SHP77 treated with DMSO at 0.1 percent for 48 hours (cell line): ENCODE measurements at regions not wholly inside any gene's neighbourhood (a gene's known extent, or its start where the extent isn't known, plus 50 kb on each side); places are given as distances from the start of the nearest gene placed in this dataset.

ENCODE experiments used
- DNase-seq: peaks from one replicate; lab custom pipeline; 2025; lab: John Stamatoyannopoulos, UW

DNA sequence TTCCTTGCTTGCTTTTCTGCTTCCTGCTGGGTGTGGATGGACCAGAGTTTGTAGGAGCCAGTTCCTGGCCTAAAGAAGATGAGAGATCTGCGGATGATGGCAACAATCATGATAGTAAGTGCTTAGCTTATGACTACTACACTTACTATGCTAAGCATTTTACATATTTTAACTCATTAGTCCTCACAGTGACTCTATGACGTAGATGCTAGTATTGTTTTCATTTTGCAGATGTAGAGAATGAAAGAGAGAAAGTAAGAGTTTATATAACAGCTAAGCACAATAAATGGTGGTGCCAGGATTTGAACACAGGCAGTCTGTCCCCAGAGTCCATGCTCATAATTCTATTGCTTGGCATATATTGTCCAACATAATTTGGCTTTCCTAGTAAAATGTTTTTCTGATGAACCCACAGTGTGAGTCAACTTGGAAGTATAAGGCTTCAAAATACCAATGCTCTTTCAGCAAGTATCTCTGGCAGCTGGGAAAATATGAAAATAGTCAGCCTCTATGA is 363.2 kb upstream of the DDHD1 start:
- no peak for DNase-seq

DNA sequence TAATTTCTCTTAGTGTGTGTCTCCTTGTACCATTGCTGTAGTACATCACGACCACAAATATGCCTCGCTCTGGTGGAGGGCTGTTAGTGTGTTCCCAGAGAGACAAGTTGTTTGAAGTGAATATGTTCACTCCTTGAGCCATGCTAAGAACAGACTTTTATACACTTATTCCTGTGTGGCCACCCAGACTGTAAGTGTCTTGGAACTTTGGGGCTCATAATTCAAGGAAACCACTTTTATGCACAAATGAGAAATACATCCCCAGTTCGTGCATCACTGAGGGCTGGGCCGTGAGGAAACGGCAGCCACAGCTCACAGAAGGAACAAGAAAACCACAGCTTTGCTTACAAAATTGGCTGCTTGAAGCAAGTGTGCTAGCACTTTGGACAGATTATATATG is 362.2 kb upstream of the DDHD1 start:
- DNase-seq, result no peak

DNA sequence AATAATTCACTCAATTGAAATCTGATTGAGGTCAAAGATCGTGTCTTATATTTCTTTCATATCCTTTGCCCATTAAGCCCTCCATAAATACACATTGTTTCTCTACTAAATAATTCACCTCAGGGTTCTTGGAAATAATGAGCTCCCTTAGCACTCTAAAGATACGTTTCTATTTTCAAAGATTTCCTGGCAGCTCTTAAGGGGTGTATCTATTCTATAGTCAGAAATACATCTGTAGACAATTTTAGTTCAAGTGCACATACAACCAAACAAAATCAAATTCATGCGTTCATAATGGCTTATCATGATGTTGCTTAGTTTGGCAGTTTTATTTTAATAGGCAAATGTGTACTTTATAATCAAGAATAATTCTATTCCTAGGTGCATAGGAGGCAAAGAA is 361.1 kb upstream of the DDHD1 start:
- no peak for DNase-seq

DNA sequence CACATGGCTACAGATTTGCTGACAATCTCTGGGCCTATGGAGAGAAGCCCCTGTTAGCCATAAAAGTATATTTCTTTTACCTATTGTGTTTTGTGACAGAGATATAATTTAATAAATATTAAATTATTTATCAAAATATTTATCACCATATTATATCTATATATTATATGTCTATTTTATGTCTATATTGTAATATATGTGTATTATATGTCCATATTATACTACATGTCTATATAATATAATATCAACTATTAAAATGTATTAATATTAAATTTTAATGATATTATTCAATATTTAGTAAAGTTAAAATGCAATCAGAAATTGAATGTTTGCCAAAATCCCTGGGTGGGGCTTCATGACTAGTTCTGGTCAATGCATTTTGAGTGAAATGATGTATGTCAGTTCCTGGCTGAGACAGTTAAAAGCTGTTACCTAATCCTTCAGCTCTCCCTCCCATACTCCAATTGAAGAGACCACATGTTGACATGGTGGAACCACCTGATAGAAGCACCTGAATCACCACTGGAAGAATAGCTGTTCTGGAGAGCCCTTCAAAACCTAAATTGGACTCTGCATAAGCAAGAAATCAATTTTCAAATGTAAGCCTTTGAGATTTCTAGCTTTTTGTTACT is 357.3 kb upstream of the DDHD1 start:
- no peak for DNase-seq

DNA sequence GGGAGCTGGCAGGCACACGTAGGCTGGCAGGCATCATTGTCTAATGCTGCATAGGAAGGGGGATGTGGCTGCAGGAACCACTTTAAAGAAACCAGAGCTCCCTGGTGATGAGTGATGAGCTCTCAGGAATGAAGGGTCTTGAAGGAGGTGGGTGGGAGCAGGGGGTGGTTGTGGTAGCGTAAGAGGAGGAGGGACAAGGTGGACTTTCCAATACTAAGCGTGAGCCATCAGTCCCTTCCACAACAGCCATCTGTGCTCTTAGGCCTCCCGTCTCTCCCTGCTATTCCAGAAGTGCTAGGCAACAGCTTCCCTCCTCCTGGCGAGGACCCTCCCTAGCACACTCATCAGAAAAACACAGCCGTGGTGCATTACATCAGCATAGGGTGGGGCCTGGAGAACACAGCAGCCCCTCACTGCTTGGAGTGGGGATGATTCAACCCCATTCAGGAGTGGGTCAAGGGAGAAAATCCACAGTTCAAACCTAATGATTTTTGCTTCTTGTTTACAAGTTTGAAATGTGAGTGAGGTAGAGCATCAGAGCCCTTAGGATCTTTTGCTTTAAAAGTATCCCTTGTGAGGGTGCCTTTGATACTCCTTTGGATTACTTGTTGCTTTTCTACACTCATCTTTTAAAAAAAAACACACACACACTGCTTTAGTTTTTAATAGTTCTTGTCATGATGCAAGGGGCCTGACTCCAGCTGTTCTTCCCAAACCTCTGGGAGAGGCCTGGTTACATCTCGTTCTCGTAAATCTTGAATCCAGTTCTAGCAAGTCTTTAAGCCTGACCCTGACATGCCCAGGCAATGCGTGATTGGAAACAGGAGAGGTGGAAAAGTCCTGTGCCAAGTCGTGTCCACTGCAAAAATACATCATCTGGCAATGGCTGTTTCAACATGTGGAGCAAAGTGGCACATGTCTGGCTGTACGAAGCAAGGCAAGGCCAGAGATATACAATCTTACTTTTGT is 356.4 kb upstream of the DDHD1 start:
- no peak for DNase-seq

DNA sequence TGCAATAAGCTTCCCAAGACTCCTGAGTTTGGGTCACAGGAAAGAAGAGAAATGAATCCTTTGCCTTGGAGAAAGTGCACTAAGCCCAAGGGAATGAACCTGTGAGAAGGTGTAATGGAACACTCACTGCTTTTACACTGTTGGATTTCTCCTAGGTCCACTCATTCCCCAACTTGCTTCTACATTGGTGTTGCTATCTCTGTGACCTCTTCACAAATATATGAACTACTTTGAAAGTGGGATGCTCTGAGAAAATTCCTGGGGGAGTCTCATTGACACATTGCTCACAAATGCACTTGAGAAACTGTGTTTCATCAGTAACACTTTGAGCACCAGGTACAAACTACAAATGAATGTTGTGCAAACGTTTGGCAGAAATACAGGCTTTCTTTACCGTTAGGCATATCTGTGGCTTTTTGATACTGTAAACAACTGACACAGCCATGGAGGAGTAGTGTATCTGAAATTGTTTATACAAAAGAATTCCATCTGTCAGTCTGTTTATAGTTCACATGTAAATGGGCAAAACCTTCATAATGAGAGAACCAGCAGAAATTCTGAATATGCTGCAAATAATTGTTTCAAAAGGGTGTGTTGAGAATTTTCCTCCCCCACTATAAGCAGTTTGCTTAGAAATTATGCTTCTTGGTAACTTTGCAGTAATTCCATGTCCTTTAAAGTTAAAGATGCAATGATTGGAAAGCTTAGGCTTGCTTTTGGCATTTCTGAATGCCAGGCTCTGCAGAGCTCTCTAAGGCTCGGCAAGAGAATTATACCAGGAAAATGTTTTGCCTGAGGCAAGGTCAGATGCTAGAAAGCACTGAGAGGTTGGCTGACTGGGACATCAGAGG is 348.5 kb upstream of the DDHD1 start:
- DNase-seq, result no peak

DNA sequence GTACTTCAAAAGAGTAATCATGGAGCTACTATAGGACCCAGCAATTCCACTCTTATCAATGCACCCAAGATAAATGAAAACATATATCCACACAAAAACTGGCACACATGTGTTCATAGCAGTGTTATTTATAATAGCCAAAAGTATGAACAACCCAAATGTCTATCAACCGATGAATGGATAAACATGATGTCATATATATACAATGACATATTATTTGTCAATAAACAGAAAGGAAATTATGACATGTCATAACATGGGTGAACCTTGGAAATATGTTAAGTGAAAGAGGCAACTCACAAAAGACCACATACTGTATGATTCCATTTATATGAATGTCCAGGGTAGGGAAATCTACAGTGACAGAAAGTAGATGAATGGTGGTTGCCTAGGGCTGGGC is 347.1 kb upstream of the DDHD1 start:
- DNase-seq, result no peak

DNA sequence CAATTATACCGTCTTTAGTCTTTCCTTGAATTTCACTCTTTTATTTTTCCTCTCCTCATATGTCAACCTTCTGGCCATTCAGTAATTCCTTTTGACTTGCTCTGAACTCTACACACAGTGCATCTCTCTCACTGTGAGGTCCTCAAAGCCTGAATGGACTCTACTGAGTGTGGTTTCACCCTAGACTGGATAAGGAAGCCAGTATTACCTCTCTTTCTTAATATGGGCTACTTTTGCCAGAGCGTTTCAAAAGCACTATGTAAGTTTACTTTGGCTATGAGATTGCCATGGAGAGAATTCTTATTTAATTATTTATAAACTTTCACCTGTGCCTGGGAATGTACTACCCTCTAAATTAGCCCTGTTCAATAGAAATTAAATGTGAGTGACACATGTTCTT is 343.5 kb upstream of the DDHD1 start:
- no peak for DNase-seq

DNA sequence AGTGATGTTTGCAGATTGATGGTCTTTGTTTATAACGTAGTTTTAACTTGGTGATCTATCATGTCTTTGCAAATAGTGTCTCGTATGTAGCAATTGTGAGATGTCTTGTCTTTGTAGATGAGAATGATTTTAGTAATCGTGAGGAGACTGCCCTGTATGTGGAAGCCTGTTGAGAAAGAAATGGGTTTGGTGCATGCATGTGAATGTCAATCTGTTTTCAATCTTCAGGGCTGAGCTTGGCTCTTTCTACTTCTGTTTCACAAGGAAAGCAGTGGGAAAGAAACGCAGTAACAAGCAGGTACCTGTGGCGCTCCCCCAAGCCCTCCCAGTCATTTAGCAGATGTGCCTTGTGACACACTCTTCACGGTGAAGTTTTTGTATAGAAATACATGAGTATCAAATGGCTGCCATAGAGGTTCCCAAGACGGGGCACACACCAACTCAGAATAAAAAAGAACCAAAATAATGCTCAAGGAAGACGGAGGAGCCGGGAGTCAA is 342.8 kb upstream of the DDHD1 start:
- no peak for DNase-seq

DNA sequence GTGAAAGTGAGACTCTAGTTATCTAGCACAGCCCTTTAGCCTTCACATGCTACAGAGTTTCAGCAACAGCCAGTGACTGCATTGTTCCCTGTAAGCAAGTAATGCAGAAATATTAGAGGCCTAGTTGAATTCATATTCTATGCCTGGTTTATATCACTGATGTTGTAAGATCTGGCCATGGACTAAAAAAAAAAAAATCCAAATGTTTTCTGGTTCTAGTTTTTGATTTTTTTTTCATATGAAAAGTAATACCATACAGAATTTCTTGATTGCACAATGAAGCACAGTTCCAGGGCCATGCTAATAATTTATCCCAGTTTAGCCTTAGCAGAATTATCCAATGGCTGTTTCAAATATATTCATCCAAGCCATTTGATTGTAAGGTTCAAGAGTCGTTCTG is 341.5 kb upstream of the DDHD1 start:
- DNase-seq, result no peak

DNA sequence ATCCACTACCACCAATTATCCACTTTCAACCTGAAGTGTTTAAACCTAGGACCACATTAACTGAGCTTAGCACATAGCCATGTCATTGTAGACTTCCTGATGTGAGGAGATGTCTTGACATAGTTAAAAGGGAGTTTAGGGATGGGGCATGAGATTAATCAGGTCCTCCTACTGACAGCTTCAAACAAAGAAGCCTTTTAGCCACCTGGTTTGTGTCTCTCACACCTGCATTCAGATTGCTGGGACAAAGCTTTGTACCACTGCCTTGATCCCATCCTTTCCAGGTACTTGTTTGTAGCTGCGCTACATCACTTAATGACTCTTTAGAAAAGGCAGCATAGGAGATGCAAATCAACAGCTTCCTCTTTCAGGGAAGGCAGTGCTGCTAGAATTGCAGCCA is 340.7 kb upstream of the DDHD1 start:
- peak; percentile 3 for DNase-seq

DNA sequence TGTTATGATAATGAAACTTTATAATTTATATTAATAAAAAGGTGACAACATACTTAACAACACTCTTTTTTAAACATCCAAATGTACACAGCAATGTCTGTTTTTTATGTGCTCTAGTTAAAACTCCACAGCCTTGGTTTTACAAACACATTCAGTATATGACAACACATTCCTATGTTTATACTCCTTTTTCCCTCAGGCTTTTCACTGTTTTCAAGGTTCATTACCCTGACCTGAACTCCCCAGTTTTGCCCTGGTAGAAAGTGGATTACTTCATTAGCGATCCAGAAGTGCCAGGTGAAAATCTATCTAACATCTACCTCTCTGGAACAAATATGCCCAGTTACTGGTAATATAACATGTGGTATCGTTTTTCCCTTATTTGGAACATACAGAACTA is 340.2 kb upstream of the DDHD1 start:
- no peak for DNase-seq

DNA sequence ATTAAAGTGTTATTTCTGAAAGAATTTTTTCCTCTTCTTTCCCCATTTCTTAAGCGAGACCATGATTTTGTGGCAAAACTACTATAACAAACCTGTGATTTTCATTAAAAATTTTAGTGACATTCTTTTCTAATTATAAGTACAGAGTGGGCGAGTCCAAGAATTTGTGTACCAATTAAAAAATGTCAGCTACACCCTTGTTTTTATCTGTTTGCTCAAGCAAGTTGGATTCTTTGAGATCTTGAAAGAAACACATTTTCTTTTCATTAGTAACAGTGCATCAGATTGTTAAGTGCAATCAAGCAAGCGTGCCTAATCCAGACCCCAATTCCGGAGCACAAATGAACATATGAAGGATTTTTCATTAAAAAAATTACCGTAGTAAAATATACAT is 338.8 kb upstream of the DDHD1 start:
- no peak for DNase-seq

DNA sequence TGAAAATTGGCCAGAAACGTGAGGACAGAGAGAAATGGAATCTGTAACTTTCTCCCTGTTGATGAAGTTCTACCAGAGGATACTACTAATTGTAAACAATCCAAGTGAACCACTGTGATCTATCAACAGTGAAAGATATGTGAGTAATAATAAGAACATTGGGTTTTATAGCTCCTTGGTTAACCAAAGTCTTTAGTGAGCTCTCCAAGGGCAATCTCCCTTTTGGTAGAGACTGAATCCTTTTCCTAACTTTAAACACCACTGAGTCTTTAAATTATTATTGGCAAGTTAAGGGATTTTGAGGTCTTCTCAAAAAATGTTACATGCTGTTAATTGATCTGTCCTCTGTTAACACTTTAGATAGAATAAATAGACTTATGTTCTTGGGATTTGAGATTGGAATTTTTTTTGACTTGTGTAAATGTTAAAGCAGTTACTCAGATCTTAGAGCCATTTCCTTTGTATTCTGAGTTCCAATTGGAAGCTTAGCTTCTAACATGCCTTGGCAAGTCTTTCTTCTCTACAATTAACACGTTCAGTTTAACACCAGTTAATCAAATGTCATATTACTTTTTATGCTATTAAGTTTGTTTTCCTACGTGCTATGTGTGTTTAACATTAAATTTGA is 338.2 kb upstream of the DDHD1 start:
- no peak for DNase-seq

DNA sequence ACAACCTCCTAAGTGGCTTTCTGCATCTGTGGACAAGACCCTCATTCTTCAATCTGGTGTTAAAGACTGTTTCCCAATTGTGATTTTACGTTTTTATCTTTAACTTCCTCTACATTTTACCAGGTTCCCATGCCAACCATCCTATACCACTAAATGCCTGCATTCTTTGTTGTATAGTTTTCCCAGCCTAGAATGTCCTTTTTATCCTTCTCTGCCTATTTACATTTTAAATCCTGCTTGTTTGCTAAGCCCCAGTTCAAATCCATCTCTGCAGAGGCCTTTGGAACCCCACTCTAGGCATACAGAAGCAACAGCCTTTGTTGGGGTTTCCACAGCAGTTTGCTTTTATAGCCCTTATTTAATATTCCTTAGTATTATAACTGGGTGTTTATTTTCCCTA is 325.1 kb upstream of the DDHD1 start:
- DNase-seq, result no peak

DNA sequence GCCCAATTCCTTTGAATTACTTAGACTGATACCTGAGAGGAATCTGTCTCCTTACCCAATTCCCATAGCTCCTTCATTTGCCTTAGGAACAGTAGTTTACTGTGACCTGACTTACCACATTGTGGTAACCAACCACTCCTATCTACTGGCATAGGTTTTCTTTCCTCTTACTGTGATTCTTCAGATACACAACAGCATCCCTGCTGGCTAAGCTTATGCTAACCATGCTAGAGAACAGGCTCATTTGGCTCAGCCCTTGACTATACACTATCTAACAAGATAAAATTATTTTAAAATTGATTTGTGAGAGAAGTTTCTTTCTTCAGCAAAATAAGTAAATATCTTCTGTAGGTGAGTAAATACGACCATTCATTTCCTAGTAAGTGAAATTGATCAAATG is 320.4 kb upstream of the DDHD1 start:
- DNase-seq, result no peak

DNA sequence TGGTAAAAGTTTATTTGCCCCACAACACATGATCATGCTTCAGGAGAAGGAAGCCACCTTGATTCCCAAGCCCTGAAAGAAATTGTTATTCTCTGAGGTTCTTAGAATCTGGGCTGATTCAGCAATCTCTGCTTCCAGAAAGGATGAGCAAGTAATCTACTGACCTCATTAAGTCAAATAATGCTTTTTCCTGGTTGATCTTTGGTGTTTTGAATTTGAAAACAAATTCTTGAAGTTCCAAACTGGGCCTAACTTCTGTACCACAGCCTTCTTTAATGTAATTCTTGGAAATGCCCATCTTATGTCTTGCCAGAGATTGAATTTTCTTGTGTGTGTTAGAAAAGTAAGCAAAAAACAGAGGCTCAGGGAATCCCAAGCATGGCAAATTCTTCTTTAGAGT is 319.2 kb upstream of the DDHD1 start:
- no peak for DNase-seq

DNA sequence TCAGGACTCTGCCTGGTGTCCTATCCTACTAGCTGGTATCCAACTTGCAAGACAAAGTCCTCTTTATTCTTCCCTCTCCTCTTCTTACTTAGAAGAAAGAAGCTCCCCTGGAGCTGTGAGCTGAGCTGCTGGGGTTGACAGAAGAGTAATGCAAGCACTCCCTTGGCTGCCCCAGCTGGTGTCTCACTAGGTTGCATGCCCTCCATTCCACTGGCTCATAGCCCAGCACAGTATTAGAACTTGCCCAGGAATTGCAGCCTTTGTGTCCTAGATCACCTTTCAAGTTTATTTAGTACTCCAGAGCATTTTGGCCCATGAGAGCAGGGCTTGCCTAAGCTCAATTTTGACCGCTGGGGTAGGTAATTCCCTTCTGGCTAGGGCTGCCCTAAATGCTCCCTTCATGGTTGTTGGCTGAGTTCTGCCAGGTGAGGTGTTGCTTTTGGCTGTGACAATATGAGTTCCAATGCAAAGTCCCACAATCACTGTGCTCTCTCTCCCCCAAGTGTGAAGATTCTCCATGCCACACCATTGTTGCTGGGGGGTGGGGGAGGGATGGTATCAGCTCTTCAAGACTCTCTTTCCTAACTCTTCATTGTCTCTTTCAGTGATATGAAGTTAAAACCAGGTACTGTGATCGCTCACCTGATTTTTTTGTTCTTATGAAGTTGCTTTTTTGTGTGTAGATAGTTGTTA is 317.4 kb upstream of the DDHD1 start:
- no peak for DNase-seq

DNA sequence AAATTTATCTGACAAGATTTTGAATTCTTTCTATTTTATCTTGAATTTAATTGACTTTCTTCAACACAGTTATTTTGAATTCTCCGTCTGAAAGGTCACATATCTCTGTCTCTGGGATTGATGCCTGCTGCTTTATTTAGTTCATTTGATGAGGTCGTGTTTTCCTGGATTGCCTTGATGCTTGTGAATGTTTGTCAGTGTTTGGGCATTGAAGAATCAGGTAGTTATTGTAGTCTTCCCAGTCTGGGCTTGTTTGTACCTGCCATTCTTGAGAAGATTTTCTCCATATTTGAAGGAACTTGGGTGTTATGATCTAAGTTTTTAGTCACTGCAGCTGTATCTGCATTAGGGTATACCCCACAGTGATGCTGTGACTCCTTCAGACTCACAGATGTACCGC is 315.8 kb upstream of the DDHD1 start:
- DNase-seq, result no peak

DNA sequence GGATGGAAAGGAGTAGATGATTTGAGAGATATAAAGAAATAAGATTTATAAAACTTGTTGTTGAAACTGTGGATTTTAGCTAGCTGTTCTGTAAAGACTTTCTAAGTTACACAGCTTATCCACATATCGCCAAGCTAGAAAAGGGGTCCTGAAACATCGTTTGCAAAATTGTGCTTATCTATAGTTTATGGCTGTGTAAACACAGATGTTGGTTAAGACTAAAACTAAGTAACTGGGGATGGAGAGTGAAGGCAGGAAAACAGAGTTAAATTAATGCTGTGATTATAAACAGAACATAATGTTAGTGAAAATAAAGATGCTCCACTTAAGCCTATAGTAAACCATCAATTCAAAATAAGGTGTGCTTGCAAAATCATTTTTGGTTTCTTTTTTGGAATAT is 311.3 kb upstream of the DDHD1 start:
- DNase-seq, result no peak
